ENCODE measurements at regions not wholly inside any gene's neighbourhood (a gene's known extent, or its start where the extent isn't known, plus 50 kb on each side); places are given as distances from the start of the nearest gene placed in this dataset.

DNA sequence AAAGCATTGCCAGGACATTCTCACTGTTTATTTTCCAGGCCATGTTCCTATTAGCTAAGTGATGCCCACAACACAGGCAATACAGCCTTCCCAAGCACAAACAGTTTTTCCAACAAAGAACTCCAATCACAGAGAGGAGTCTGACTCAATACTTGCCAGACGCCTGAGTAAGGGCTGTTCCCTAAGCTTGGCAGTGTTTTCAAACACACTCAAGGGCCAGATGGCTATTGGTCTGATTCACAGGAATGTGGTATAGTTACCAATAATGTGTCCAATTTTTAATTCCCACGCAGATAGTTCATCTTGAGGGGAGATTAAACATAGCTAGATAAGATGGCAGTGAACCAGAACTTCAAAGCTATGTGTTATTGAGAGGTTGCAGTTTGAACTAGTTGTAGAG is 381.0 kb downstream of the SNAPC1 start:
- TF ChIP-seq, protein P1, sequence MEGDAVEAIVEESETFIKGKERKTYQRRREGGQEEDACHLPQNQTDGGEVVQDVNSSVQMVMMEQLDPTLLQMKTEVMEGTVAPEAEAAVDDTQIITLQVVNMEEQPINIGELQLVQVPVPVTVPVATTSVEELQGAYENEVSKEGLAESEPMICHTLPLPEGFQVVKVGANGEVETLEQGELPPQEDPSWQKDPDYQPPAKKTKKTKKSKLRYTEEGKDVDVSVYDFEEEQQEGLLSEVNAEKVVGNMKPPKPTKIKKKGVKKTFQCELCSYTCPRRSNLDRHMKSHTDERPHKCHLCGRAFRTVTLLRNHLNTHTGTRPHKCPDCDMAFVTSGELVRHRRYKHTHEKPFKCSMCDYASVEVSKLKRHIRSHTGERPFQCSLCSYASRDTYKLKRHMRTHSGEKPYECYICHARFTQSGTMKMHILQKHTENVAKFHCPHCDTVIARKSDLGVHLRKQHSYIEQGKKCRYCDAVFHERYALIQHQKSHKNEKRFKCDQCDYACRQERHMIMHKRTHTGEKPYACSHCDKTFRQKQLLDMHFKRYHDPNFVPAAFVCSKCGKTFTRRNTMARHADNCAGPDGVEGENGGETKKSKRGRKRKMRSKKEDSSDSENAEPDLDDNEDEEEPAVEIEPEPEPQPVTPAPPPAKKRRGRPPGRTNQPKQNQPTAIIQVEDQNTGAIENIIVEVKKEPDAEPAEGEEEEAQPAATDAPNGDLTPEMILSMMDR (IDR thresholded peaks at IDR 0.05) = no peak
- TF ChIP-seq EZH2phosphoT487 (IDR thresholded peaks at IDR 0.05) = no peak
- no peak for TF ChIP-seq EZH2 (IDR thresholded peaks at IDR 0.05)

Measured in neural progenitor cell (in vitro differentiated cells).